Right atrium auricular region (tissue), 2 donors: ENCODE measurements at regions not wholly inside any gene's neighbourhood (a gene's known extent, or its start where the extent isn't known, plus 50 kb on each side); places are given as distances from the start of the nearest gene placed in this dataset.
"Not testable (repeated sequence)": the region's sequence is repeated elsewhere in the genome, so short reads cannot be mapped to it uniquely, and the experiment has no call there.

ENCODE experiments used
- DNase-seq: peaks from one replicate; pipeline ENCODE4 v3.0.0-alpha.2; 2019; ENCODE audit warnings: low spot score
- H3K27ac ChIP-seq, 2 donors: fragments of 200-600 bp; sonication (generic); 1 replicate in 1 of 2; 2 replicates in 1 of 2; pipeline ENCODE4 v1.5.1; 2016 to 2019
- H3K27me3 ChIP-seq, 2 donors: fragments of 200-600 bp; sonication (generic); one replicate each; pipeline versions ENCODE4 v1.5.1 to v1.6.0; 2017 to 2019
- H3K36me3 ChIP-seq: fragments of 200-600 bp; sonication (generic); one replicate; pipeline ENCODE4 v1.5.1; 2016
- H3K4me1 ChIP-seq, 2 donors: fragments of 200-600 bp; sonication (generic); one replicate each; pipeline versions ENCODE4 v1.5.1 to v1.6.0; 2017 to 2019
- H3K4me3 ChIP-seq, 2 donors: fragments of 200-600 bp; sonication (generic); 1 replicate in 1 of 2; 2 replicates in 1 of 2; pipeline ENCODE4 v1.5.1; 2017 to 2019; ENCODE audit warnings: mild to moderate bottlenecking in 1 of 2, moderate library complexity in 1 of 2
- H3K9me3 ChIP-seq, 2 donors: fragments of 200-600 bp; sonication (generic); one replicate each; pipeline ENCODE4 v1.5.1; 2019

- H3K9me3 ChIP-seq = peaks cover 0 to 62% of the 10 kb centered on the region in 2 donors
- H3K27ac ChIP-seq, H3K4me1 ChIP-seq, H3K36me3 ChIP-seq, H3K27me3 ChIP-seq, DNase-seq, H3K4me3 ChIP-seq: not testable (repeated sequence)
Measured at GRCh38 chr12:37814529-37814928, 502.0 kb upstream of the ALG10B start.
